DMS53 treated with DMSO at 0.1 percent for 48 hours (cell line): ENCODE measurements at regions not wholly inside any gene's neighbourhood (a gene's known extent, or its start where the extent isn't known, plus 50 kb on each side); places are given as distances from the start of the nearest gene placed in this dataset.
A peak's percentile ranks its signal among the peaks of the same experiment; 100 is the strongest.

Source experiments
- DNase-seq: peaks from one replicate; lab custom pipeline; 2025; ENCODE audit not compliant: unreplicated experiment; lab: John Stamatoyannopoulos, UW

GRCh38 chr1:232221802-232222499, 408.0 kb downstream of the SIPA1L2 start:
- DNase-seq = no peak

GRCh38 chr1:232218955-232219865, 410.7 kb downstream of the SIPA1L2 start:
- no peak for DNase-seq

DNA sequence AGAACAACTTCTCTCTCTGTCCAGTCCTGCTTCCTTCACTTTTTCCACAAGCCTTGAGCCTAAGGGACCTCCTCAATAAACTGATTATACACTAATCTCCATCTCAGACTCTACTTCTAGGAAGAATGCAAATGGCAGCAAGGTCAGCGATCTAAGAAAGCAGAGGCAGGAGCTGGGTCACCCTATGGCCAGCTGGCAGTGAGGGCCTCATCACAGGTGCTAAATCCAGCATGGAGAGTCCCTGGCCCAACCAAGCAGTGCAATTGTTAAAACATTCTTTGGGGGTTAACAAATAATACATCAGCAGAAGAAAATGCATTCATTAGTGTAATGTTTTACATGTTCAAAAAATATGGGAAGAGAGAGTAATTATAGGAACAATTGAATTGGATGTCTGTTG, 416.0 kb downstream of the SIPA1L2 start:
- no peak for DNase-seq

- no peak for DNase-seq
These were observed 417.7 kb downstream of the SIPA1L2 start for GRCh38 chr1:232212253-232212652.

DNA sequence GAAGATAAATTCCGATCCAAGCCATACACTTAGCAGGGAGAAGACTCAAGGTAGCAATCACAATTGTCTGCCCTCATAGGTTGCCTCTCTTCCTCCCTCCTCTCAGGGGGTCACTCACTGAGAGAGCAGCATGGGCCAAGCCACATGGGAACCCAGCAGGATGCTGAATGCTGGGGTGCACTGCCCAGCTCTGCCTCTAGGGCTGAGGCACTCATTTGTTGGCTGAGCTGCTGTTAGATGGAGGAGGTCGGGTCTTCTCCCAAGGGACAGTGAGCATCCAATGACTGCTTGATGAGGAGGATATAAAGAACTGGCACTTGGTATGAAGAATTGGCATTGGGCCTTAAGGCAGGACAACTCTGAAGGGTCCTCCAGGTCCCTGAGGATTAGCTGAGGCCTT, 418.8 kb downstream of the SIPA1L2 start:
- no peak for DNase-seq

DNA sequence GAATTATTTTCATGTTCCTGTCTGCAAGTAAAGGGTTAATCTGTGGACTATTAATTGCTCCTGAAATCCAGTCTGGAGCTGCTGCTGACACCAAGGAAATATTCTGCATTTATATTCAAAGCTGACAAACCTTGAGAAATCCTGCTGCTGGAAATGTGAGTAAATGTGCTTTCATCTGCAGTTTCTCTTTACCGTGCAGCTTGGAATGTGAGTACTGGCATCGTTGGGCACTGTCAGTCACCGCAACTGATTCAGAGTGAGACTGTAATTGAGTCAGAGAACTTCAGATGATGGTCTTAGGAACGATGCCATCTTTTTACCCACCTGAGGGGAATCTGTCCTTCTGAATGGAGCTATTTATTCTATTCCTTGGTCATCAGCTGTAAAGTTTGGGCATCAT, 420.6 kb downstream of the SIPA1L2 start:
- DNase-seq = no peak

DNA sequence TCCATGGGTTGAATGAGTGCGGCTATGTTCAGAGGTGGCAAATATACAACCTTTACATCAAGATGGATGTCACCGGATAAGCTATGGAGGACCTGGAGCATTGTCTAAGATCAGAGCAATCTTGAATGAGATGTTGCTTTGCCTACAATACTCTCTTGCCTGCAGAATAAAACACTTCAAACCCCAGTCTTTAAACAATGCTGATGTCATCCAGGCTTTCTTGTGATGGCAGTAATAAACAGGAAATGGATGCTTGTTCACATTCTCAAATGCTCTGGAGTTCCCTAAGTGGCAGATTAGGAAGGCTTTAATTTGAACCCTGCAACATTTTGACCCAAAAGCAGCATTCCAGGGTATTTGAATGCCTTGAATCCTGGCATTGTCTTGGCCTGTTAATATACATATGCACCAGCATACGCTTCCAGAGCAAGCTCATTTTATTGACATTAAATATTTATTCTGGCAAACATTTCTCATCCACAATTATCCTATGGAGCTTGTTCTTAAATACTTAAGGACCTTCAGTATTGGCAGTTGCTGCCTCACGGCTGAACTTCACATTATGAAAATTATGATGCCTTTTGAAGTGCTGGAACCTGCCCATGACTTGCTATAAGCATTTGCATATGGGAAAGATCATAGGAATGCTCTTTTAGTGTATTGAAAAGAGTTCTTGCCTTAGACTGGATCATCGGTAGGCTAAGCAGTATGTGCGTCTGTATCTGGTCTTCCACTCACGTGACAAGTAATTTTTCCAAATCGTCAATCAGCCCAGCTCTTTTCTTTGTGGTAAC, 422.7 kb downstream of the SIPA1L2 start:
- peak; percentile 71 for DNase-seq

GRCh38 chr1:232204269-232204668, 425.7 kb downstream of the SIPA1L2 start:
- DNase-seq = no peak

GRCh38 chr1:232201024-232201423, 428.9 kb downstream of the SIPA1L2 start:
- DNase-seq = no peak

DNA sequence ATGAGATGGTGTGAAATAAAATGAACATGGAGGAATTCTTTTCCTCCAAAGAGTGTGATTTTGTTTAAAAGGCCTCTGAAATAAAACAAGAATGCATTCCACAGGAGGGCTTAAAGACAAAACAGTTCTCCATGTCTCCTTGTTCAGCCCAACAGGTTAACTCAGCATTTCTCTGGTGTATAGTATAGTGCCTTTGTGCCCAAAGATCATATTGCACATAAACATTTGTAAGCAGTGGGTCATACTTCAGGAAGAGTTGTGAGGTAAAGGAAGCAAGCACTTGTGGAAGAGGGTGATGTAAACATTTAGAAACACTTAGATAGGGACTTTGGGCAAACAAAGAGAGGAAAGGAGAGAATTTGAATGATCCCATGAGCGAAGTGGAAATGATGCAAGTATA, 433.9 kb downstream of the SIPA1L2 start:
- DNase-seq = peak; percentile 60

DNA sequence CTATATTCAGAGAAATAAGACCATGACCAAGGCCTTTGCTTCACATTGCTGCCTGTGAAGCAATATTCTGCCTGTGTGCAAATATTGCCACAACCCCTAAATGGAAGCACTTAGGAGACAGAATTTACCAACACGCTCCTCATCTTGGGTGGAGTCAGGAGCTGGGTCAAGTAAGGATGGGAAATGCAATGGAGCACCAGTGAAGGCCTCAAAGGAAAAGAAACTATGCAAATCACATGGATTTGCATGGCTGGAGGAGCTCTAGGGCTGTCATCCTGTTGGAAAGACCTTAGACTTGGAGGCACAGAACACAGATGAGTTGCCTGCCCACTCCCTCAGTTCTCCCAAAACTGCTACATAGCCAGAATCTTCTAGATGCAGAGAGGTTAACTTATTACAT, 435.5 kb downstream of the SIPA1L2 start:
- no peak for DNase-seq

DNA sequence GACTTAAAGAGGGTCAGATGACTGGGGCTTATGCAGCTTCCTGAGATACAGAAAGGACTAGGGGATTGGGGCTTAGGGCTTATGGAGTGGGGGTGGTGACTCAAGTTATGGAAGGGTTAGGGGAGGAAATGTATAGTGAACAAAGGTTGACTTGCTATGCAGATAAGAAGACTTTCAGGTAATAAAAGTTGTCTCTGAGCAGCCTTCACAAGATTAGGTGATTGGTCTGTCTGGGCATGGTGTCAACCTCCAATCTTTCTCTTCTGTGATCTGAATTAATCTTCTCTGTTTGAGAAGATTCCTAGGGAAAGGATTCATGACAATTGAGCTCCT, 436.5 kb downstream of the SIPA1L2 start:
- DNase-seq = no peak

- DNase-seq = no peak
These were observed 437.0 kb downstream of the SIPA1L2 start for GRCh38 chr1:232192781-232193450.

- no peak for DNase-seq
These were observed 438.4 kb downstream of the SIPA1L2 start for GRCh38 chr1:232191560-232191959.

DNA sequence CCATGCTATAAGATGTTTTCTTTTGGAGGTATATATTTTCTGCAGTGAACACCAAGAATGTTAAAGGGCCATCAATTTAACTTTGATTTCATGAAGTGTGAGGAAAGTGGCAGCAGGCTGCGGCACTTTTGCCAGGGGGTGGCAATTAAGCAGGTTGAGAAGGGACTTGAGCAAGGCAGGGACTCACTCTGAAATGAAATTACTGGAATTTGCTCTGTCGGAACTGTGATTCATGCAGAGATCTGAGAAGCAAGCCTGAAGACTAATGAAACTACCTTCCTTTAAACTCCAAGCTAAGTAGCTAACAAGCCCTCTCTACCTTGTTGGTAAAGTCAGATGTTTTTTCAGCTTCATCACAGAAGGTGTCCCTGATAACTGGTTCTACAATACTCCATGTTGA, 441.6 kb downstream of the SIPA1L2 start:
- no peak for DNase-seq

DNA sequence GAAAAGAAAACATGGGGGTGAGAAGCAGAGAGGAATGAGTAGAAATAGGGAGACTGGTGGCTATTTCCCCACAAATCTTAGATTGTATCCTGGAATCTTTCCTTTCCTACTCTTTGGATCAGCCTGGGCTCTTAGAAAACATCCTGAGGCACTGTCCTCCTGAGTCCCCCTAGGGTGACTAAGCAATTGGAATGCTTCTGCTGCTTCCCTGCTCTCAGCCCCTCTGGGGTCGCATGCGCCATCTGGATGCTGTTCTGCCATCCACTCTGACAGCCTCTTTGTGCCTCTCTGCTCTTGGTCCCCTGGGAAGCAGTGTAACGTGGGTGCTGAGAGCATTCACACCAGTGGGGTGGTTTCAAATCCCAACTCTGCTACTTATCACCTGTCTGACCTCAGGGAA, 443.0 kb downstream of the SIPA1L2 start:
- no peak for DNase-seq

DNA sequence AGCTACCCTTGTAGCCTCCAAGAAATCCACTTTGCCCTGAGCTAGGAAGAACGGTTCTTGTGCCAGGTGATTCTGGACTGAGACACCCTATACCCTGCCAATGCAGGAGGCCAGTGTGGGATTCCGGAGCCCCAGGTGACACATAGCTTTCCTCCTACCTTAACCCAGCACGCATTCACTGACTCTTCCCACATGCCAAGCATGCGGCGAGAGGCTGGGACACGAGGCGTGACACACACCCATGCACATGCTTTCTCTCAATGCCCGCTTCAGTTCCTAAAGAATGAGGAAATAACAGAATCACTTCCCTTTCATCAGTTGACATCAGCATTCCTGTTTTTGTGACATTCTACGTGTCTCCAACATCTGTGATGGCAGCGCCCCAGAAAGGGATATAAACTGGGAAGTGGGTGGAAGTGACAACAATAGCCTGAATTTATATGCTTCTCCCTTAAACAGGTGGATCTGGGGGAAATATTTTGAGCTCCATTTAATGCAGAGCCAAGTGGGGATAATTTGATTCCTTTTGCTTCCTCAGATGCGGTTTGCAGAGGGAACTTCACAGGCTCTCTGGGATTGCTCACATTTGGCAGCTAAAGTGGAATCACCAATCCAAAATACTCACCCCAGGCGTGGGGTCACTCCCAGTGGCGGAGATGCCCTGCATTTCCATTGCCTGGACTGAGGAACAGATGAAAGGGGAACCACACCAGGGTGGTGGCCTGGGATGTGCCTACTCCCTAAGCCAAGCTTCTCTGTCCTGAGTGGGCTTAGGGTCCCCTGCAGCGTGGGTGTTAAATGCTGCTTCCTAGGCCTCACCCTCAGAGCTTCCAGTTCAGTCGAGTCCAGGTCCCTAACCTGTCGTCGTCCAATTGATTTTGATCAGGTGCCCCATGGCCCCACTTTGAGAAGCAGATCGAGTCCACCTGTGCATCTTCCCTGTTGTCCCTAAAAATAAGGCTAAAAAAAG, 445.1 kb downstream of the SIPA1L2 start:
- DNase-seq = no peak

DNA sequence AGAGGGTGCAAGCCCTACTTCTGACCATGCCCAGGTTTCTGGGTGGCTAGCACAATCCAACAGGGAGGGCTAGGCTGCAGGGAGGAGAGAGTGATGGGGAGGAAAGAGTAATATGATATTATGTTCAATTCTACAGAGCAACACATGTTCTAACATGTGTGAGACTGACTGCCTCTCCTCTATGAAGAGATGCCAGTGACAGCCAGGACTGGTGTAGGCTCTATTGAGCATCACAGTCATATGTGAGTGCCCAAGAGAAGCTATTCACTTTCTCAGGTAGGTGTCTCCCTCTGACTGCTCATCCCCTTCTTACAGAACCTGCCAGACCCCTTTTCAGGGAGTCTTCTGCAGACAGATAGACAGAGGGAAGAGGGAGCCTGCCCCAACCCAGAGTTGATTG, 446.1 kb downstream of the SIPA1L2 start:
- DNase-seq = no peak

DNA sequence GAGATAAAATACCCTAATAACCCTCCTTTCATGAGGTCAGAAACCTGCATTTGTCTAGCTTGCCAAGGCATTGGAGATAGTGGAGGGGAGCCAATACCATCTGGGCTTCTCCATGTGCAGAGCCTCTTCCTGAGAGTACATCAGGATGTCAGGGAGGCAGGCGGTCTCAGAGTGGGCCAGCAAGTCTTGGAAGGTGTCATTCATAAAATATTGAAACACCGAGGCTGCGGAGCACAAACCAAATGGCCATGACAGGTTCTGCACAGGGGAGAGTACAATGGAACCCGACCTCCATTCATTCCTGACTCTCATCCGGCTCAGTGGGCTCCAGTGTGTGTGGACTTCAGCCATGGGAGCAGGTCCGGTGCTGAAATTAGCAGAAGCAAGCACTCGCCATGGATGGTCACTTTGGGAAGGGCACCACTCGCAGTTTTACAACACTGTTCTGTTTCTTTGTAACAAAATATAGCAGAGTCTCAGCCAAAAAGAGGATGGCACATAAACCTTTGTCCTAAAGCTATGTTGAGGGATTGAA, 446.6 kb downstream of the SIPA1L2 start:
- no peak for DNase-seq

GRCh38 chr1:232182236-232182635, 447.7 kb downstream of the SIPA1L2 start:
- DNase-seq = no peak
